Sigmoid colon (tissue), 4 donors: ENCODE measurements at regions not wholly inside any gene's neighbourhood (a gene's known extent, or its start where the extent isn't known, plus 50 kb on each side); places are given as distances from the start of the nearest gene placed in this dataset.

Experiments used
- EP300 ChIP-seq, 4 donors: sonication (generic); formaldehyde crosslinking; IDR thresholded peaks; one replicate each; pipeline ENCODE4 v1.6.1; 2017; ENCODE audit warnings: antibody characterized with exemption in 4 of 4
- POLR2A ChIP-seq, 2 donors: fragments of 450-650 bp; IDR thresholded peaks; one replicate each; pipeline ENCODE4 v1.6.1; 2016; ENCODE audit warnings: antibody characterized with exemption in 2 of 2, mild to moderate bottlenecking in 2 of 2, moderate library complexity in 2 of 2
- POLR2AphosphoS5 ChIP-seq, 4 donors: sonication (generic); formaldehyde crosslinking; IDR thresholded peaks; one replicate each; pipeline ENCODE4 v1.6.1; 2017; ENCODE audit warnings: antibody characterized with exemption in 4 of 4
- TF ChIP-seq, protein P1 (sequence below), 4 experiments: fragments of 450-650 bp in 3 of 4; fragments of 200-600 bp in 1 of 4; IDR thresholded peaks; one replicate each; pipeline ENCODE4 v1.5.1; 2016 to 2019; ENCODE audit warnings: antibody characterized with exemption in 4 of 4, mild to moderate bottlenecking in 3 of 4, moderate library complexity in 2 of 4

DNA sequence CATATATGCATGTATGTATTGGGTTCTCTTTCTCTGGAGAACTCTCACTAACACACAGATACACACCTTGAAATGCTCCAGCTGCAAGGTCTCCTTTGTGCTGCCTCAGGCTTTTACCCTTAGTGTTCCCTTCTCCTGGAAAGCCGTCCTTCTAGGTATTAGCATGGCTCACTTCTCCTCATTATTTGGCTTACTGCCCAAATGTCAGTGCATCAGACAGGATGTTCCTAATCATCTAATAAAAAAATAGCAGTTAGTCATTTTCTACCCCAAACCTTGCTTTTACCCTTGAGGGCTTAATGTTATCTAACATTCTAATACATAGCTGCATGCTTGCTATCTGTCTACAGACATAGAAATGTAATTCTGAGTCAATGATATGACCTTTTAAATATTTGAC is 109.0 kb upstream of the SLC16A7 start:
- TF ChIP-seq, protein P1, sequence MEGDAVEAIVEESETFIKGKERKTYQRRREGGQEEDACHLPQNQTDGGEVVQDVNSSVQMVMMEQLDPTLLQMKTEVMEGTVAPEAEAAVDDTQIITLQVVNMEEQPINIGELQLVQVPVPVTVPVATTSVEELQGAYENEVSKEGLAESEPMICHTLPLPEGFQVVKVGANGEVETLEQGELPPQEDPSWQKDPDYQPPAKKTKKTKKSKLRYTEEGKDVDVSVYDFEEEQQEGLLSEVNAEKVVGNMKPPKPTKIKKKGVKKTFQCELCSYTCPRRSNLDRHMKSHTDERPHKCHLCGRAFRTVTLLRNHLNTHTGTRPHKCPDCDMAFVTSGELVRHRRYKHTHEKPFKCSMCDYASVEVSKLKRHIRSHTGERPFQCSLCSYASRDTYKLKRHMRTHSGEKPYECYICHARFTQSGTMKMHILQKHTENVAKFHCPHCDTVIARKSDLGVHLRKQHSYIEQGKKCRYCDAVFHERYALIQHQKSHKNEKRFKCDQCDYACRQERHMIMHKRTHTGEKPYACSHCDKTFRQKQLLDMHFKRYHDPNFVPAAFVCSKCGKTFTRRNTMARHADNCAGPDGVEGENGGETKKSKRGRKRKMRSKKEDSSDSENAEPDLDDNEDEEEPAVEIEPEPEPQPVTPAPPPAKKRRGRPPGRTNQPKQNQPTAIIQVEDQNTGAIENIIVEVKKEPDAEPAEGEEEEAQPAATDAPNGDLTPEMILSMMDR (IDR thresholded peaks at IDR 0.05), result no peak
- TF ChIP-seq POLR2A (IDR thresholded peaks at IDR 0.05) (no peak), EP300 (IDR thresholded peaks at IDR 0.05) (no peak), POLR2AphosphoS5 (IDR thresholded peaks at IDR 0.05) (no peak)
